ENCODE measurements at regions not wholly inside any gene's neighbourhood (a gene's known extent, or its start where the extent isn't known, plus 50 kb on each side); places are given as distances from the start of the nearest gene placed in this dataset.

- TF ChIP-seq POLR2A (IDR thresholded peaks at IDR 0.05) = no peak
- TF ChIP-seq CTCF (IDR thresholded peaks at IDR 0.05) = no peak
These were observed 242.0 kb downstream of the TBXT start for GRCh38 chr6:165925474-165926156.

All from lower leg skin (tissue), 3 donors.